GM12878 (cell line): ENCODE measurements at regions not wholly inside any gene's neighbourhood (a gene's known extent, or its start where the extent isn't known, plus 50 kb on each side); places are given as distances from the start of the nearest gene placed in this dataset.

Source experiments
- ATAC-seq: fragments of 200-7000 bp; cut with Tn5 transposase; 3 replicates; pipeline ENCODE4 v1.9.1; 2020; ENCODE audit warnings: mild to moderate bottlenecking, moderate library complexity
- BruUV-seq: library from RNA; stranded (reverse); fragments of 400-500 nt; replicated peaks from 2 replicates; lab custom pipeline; 2021; lab: Mats Ljungman, UMichigan
- CTCF ChIA-PET: fragments of 300-600 bp; sonication (Branson Sonifier 250); formaldehyde crosslinking; extraction: SDS; loops from one replicate; lab custom pipeline; 2021; ENCODE audit warnings: inconsistent platforms; lab: Yijun Ruan, JAX
- POLR2A ChIA-PET: fragments of 350-600 bp; formaldehyde crosslinking; extraction: SDS; loops from one replicate; lab custom pipeline; 2021; ENCODE audit warnings: inconsistent platforms; lab: Charles Lee
- RAD21 ChIA-PET: fragments of 300-600 bp; sonication (Branson Sonifier 250); formaldehyde crosslinking; loops from one replicate; lab custom pipeline; 2023; ENCODE audit warnings: antibody characterized with exemption; ENCODE audit not compliant: unreplicated experiment; lab: Charles Lee
- SMC1A ChIA-PET: fragments of 300-600 bp; sonication (Branson Sonifier 250); formaldehyde crosslinking; loops from one replicate; lab custom pipeline; 2023; ENCODE audit not compliant: unreplicated experiment, uncharacterized antibody; lab: Charles Lee
- DNase-seq: peaks from one replicate; pipeline ENCODE4 v3.0.0-alpha.2; 2011; ENCODE audit warnings: low read depth, low spot score
- FAIRE-seq: peaks from 3 replicates; lab custom pipeline; 2011; peaks lifted over from hg19 to GRCh38; lab: Jason Lieb, UNC
- H2AFZ ChIP-seq: 2 replicates; pipeline ENCODE4 v1.6.0; 2011; ENCODE audit warnings: low read depth, low read length, control low read depth; ENCODE audit not compliant: control insufficient read depth
- H3K27ac ChIP-seq: 2 replicates; pipeline ENCODE4 v1.5.1; 2011; ENCODE audit warnings: control low read depth; ENCODE audit not compliant: control insufficient read depth, insufficient read depth
- H3K27me3 ChIP-seq, 2 experiments: replicated peaks in 1 of 2; 2 replicates each; pipeline versions ENCODE4 v1.6.0 to v1.6.1; 2011; ENCODE audit warnings: low read length in 1 of 2; ENCODE audit not compliant: control insufficient read depth in 2 of 2, insufficient read depth in 2 of 2
- H3K36me3 ChIP-seq, 2 experiments: 2 replicates each; pipeline ENCODE4 v1.5.1; 2011; ENCODE audit warnings: low read length in 1 of 2; ENCODE audit not compliant: control insufficient read depth in 2 of 2, insufficient read depth in 2 of 2
- H3K4me1 ChIP-seq: 2 replicates; pipeline ENCODE4 v1.6.1; 2011; ENCODE audit warnings: mild to moderate bottlenecking, low read length, moderate library complexity, mixed read lengths; ENCODE audit not compliant: control insufficient read depth, insufficient read depth
- H3K4me2 ChIP-seq: 2 replicates; pipeline ENCODE4 v1.6.0; 2011; ENCODE audit warnings: control low read depth; ENCODE audit not compliant: control insufficient read depth, insufficient read depth
- H3K4me3 ChIP-seq: fragments of 200-600 bp; sonication (generic); 2 replicates; pipeline ENCODE4 v1.5.1; 2016
- H3K79me2 ChIP-seq: 2 replicates; pipeline ENCODE4 v1.6.0; 2011; ENCODE audit warnings: low read length; ENCODE audit not compliant: control insufficient read depth, insufficient read depth
- H3K9ac ChIP-seq: 2 replicates; pipeline ENCODE4 v1.8.0; 2011; ENCODE audit warnings: low read length, control low read depth, mixed read lengths; ENCODE audit not compliant: control insufficient read depth, insufficient read depth
- H3K9me3 ChIP-seq: replicated peaks from 3 replicates; pipeline ENCODE4 v1.5.1; 2011; ENCODE audit warnings: mild to moderate bottlenecking, low read length; ENCODE audit not compliant: control insufficient read depth, insufficient read depth
- H4K20me1 ChIP-seq: 2 replicates; pipeline ENCODE4 v1.6.0; 2011; ENCODE audit not compliant: control insufficient read depth, insufficient read depth
- ATF3 ChIP-seq: IDR thresholded peaks from 2 replicates; pipeline ENCODE4 v1.6.1; 2011; ENCODE audit warnings: low read depth, mild to moderate bottlenecking, low read length, moderate library complexity, borderline replicate concordance; ENCODE audit errors: extremely low read depth
- BCLAF1 ChIP-seq: fragments of 450-650 bp; IDR thresholded peaks from 2 replicates; pipeline ENCODE4 v1.6.1; 2017; ENCODE audit warnings: antibody characterized with exemption, mild to moderate bottlenecking, moderate library complexity
- CBX5 ChIP-seq: sonication (generic); IDR thresholded peaks from 2 replicates; pipeline ENCODE4 v1.6.1; 2016; ENCODE audit warnings: low read depth, moderate library complexity, mild to moderate bottlenecking, inconsistent platforms
- EZH2 ChIP-seq: IDR thresholded peaks from 2 replicates; pipeline ENCODE4 v1.6.1; 2012; ENCODE audit warnings: low read depth, mild to moderate bottlenecking, control low read depth, inconsistent platforms, low read length, borderline replicate concordance; ENCODE audit not compliant: control insufficient read depth
- GABPA ChIP-seq: IDR thresholded peaks from 2 replicates; pipeline ENCODE4 v1.6.1; 2014; ENCODE audit warnings: antibody characterized with exemption, low read depth, mild to moderate bottlenecking, inconsistent platforms
- IKZF2 ChIP-seq, 2 experiments: fragments of 450-650 bp; IDR thresholded peaks; 2 replicates each; pipeline ENCODE4 v1.6.1; 2017; ENCODE audit warnings: mild to moderate bottlenecking in 2 of 2, moderate library complexity in 2 of 2
- MYB ChIP-seq: fragments of 150-350 bp; IDR thresholded peaks from 2 replicates; pipeline ENCODE4 v1.6.1; 2014; ENCODE audit warnings: mild to moderate bottlenecking, low read depth, low read length, borderline replicate concordance
- POLR2A ChIP-seq: IDR thresholded peaks from 2 replicates; pipeline ENCODE4 v1.6.1; 2011; ENCODE audit warnings: low read depth, mild to moderate bottlenecking, low read length
- PRDM15 ChIP-seq: fragments of 450-650 bp; formaldehyde crosslinking; IDR thresholded peaks from 2 replicates; pipeline ENCODE4 v1.4.0; 2020; ENCODE audit warnings: mild to moderate bottlenecking, moderate library complexity
- STAT1 ChIP-seq: fragments of 450-650 bp; conservative IDR thresholded peaks from 2 replicates; pipeline ENCODE4 v1.6.1; 2014; ENCODE audit warnings: antibody characterized with exemption, mild to moderate bottlenecking
- TAF1 ChIP-seq: IDR thresholded peaks from 2 replicates; pipeline ENCODE4 v1.6.1; 2011; ENCODE audit warnings: mild to moderate bottlenecking, low read depth, low read length, borderline replicate concordance
- WGBS: methylation state at CpG from one replicate; pipeline ENCODE4 v1.1.6; 2016; ENCODE audit warnings: low lambda C conversion rate; ENCODE audit not compliant: insufficient replicate concordance, insufficient coverage; ENCODE audit errors: missing lambda C conversion rate; 5-methylcytosine and 5-hydroxymethylcytosine counted together
- in situ Hi-C: fragments of 300-500 bp; cut with MboI; formaldehyde crosslinking; loops from 9 replicates; pipeline ENCODE4 v1.14.3; 2018; ENCODE audit warnings: mixed read lengths
- intact Hi-C: fragments of 100-400 bp; cut with micrococcal nuclease; formaldehyde crosslinking; loops from one replicate; pipeline ENCODE4 v1.14.2; 2022; ENCODE audit not compliant: unreplicated experiment

- ChIA-PET POLR2A (no interaction called here), CTCF (no interaction called here), SMC1A (no interaction called here), RAD21 (no interaction called here)
- Histone ChIP-seq H3K27me3 (peaks cover 2 to 3% of the 10 kb centered on the region in 2 experiments; a peak in 2 of 4 replicates), H3K36me3 (no peaks in the 10 kb centered on the region), H3K9me3 (no peaks in the 10 kb centered on the region), H3K79me2 (no peaks in the 10 kb centered on the region), H3K9ac (no peak overlapping the region), H2AFZ (no peak overlapping the region), H3K4me1 (no peaks in the 10 kb centered on the region), H3K4me2 (no peak overlapping the region), H4K20me1 (no peaks in the 10 kb centered on the region; the same call in 1 of the 2 replicates), H3K4me3 (no peak overlapping the region), H3K27ac (no peak overlapping the region)
- ATAC-seq (no peak), FAIRE-seq (no peak), DNase-seq (no peak)
- in situ Hi-C loops, result no loop called here
- intact Hi-C loops, result no loop called here
- TF ChIP-seq CBX5 (no peak), BCLAF1 (no peak), POLR2A (no peak), MYB (no peak)
- 71% methylated on average over 18 of the region's 18 CpGs for WGBS
- no TSS peak for BruUV-seq
These were observed 271.5 kb upstream of the SIX2 start for GRCh38 chr2:45280794-45281193.

GRCh38 chr2:45279356-45279755 lies 270.1 kb upstream of the SIX2 start:
- no peak for ATAC-seq
- no peak for FAIRE-seq
- Histone ChIP-seq H3K9ac (no peak overlapping the region), H3K27ac (no peak overlapping the region), H3K4me3 (no peak overlapping the region), H3K79me2 (no peaks in the 10 kb centered on the region), H3K36me3 (no peaks in the 10 kb centered on the region), H3K27me3 (peaks cover 2 to 3% of the 10 kb centered on the region in 2 experiments; a peak in 2 of 4 replicates), H3K4me2 (no peak overlapping the region), H3K9me3 (no peaks in the 10 kb centered on the region), H3K4me1 (no peaks in the 10 kb centered on the region), H4K20me1 (no peaks in the 10 kb centered on the region; the same call in 1 of the 2 replicates), H2AFZ (no peak overlapping the region)
- in situ Hi-C loops, result no loop called here
- DNase-seq, result no peak
- RAD21 ChIA-PET, result no interaction called here
- no TSS peak for BruUV-seq
- WGBS, result 87% methylated on average over 2 of the region's 2 CpGs
- SMC1A ChIA-PET, result interaction anchor here (1.2 to 1.3 kb wide), 2 partner anchors 10 to 14 kb away, joined by 3 to 6 read pairs; no protein-coding TSS in a partner anchor
- intact Hi-C loops, result no loop called here
- POLR2A ChIA-PET, result no interaction called here
- CTCF ChIA-PET, result interaction anchor here (0.7 kb wide), 1 partner anchor 363 kb away, joined by 4 read pairs; no protein-coding TSS in a partner anchor
- TF ChIP-seq EZH2, result no peak
- no peak for TF ChIP-seq IKZF2 (IDR thresholded peaks at IDR 0.05)
- no peak for TF ChIP-seq PRDM15 (CRISPR knock-in tag)
- TF ChIP-seq TAF1, result no peak
- no peak for TF ChIP-seq ATF3
- TF ChIP-seq STAT1, result no peak
- no peak for TF ChIP-seq GABPA
